ENCODE measurements at regions not wholly inside any gene's neighbourhood (a gene's known extent, or its start where the extent isn't known, plus 50 kb on each side); places are given as distances from the start of the nearest gene placed in this dataset.

DNA sequence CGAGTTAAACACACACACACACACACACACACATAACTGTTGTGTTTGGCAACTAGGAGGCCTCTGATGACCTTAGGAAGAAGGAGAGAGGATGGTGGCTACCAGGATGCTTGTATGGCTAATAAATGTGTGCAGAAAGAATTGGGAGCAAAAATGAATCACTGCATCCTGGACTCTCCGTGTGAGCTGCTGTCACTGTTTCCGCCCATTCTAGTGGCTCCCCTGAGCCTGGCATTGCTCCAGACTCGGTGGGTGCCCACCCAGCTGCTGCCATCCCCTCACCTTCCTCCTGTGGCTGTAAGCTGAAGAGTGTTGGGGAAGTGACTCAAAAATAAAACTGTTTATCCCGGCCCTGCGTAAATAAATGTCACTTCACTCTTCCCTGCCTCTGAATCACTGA is 149.5 kb upstream of the MINDY3 start:
- TF ChIP-seq CTCF (IDR thresholded peaks at IDR 0.05): no peak
- TF ChIP-seq ZFX (IDR thresholded peaks at IDR 0.05; ENCODE audit: borderline replicate concordance): no peak

Data from 22Rv1 (cell line).